ENCODE measurements at regions not wholly inside any gene's neighbourhood (a gene's known extent, or its start where the extent isn't known, plus 50 kb on each side); places are given as distances from the start of the nearest gene placed in this dataset.

DNA sequence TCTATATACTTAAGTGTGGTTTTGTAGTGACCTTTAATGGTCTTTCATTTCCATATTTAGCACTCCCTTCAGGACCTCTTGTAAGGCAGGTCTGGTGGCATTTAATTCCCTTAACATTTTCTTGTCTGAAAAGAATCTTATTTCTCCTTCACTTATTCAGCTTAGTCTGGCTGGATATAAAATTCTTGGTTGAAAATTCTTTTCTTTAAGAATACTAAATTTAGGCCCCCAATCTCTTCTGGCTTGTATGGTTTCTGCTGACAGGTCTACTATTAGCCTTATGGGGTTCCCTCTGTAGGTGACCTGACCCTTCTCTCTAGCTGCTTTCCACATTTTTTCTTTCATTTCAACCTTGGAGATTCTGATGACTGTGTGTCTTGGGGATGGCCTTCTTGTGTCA, 236.9 kb downstream of the THBS2 start:
- TF ChIP-seq, protein P1, sequence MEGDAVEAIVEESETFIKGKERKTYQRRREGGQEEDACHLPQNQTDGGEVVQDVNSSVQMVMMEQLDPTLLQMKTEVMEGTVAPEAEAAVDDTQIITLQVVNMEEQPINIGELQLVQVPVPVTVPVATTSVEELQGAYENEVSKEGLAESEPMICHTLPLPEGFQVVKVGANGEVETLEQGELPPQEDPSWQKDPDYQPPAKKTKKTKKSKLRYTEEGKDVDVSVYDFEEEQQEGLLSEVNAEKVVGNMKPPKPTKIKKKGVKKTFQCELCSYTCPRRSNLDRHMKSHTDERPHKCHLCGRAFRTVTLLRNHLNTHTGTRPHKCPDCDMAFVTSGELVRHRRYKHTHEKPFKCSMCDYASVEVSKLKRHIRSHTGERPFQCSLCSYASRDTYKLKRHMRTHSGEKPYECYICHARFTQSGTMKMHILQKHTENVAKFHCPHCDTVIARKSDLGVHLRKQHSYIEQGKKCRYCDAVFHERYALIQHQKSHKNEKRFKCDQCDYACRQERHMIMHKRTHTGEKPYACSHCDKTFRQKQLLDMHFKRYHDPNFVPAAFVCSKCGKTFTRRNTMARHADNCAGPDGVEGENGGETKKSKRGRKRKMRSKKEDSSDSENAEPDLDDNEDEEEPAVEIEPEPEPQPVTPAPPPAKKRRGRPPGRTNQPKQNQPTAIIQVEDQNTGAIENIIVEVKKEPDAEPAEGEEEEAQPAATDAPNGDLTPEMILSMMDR (conservative IDR thresholded peaks at IDR 0.05) = no peak
- TF ChIP-seq EZH2 (IDR thresholded peaks at IDR 0.05; ENCODE audit: low read depth) = no peak
